Stimulated activated CD4-positive, alpha-beta T cell treated with anti-CD3 and anti-CD28 coated beads, Interleukin-15, amount 100 ng/mL, for 1 hour (primary cell): ENCODE measurements at regions not wholly inside any gene's neighbourhood (a gene's known extent, or its start where the extent isn't known, plus 50 kb on each side); places are given as distances from the start of the nearest gene placed in this dataset.

Source experiments
- DNase-seq, 2 donors: peaks; one replicate each; pipeline ENCODE4 v3.0.0-alpha.2; 2020; ENCODE audit warnings: low read depth in 1 of 2, low spot score in 1 of 2

GRCh38 chr3:194079702-194080172, 56.2 kb upstream of the HES1 start:
- DNase-seq = no peak

- no peak for DNase-seq
These were observed 55.5 kb upstream of the HES1 start for GRCh38 chr3:194080436-194080835.

GRCh38 chr3:194080913-194081800, 54.8 kb upstream of the HES1 start:
- no peak for DNase-seq

- DNase-seq = no peak
These were observed 54.1 kb upstream of the HES1 start for GRCh38 chr3:194081826-194082225.

GRCh38 chr3:194082743-194083636, 53.0 kb upstream of the HES1 start:
- no peak for DNase-seq

- DNase-seq = no peak
These were observed 52.2 kb upstream of the HES1 start for GRCh38 chr3:194083637-194084224.

GRCh38 chr3:194084284-194084683, 51.7 kb upstream of the HES1 start:
- DNase-seq = no peak
